H1 (cell line): ENCODE measurements at regions not wholly inside any gene's neighbourhood (a gene's known extent, or its start where the extent isn't known, plus 50 kb on each side); places are given as distances from the start of the nearest gene placed in this dataset.

ENCODE experiments used
- CTCF ChIA-PET: fragments of 300-600 bp; sonication (Branson Sonifier 250); formaldehyde crosslinking; loops from one replicate; lab custom pipeline; 2021; ENCODE audit not compliant: partially characterized antibody; lab: Charles Lee
- POLR2A ChIA-PET: fragments of 300-600 bp; sonication (Branson Sonifier 250); formaldehyde crosslinking; loops from one replicate; lab custom pipeline; 2021; ENCODE audit warnings: inconsistent platforms; ENCODE audit not compliant: partially characterized antibody; lab: Charles Lee
- DNase-seq, 2 experiments: peaks; one replicate each; pipeline versions ENCODE4 v3.0.0 to v3.0.0-alpha.2; 2010 to 2022; ENCODE audit warnings: low spot score in 2 of 2, low read depth in 1 of 2, mixed read lengths in 1 of 2
- FAIRE-seq: peaks from 2 replicates; lab custom pipeline; 2011; peaks lifted over from hg19 to GRCh38; lab: Jason Lieb, UNC
- H2AFZ ChIP-seq: 2 replicates; pipeline ENCODE4 v1.8.1; 2012; ENCODE audit warnings: low read length, inconsistent platforms
- H2AK5ac ChIP-seq: 2 replicates; pipeline ENCODE4 v1.6.1; 2013; ENCODE audit warnings: low read depth, low read length
- H2BK120ac ChIP-seq: replicated peaks from 2 replicates; pipeline ENCODE3; 2013; ENCODE audit warnings: low read depth, low read length, inconsistent platforms
- H2BK12ac ChIP-seq: 2 replicates; pipeline ENCODE4 v1.6.1; 2013; ENCODE audit warnings: low read depth, low read length
- H2BK15ac ChIP-seq: 2 replicates; pipeline ENCODE4 v1.6.1; 2013; ENCODE audit warnings: low read length
- H2BK20ac ChIP-seq: 2 replicates; pipeline ENCODE4 v1.6.1; 2013; ENCODE audit warnings: low read length
- H2BK5ac ChIP-seq: 2 replicates; pipeline ENCODE4 v1.6.1; 2013; ENCODE audit warnings: low read depth, low read length
- H3K14ac ChIP-seq: 2 replicates; pipeline ENCODE4 v1.6.1; 2013; ENCODE audit warnings: inconsistent platforms; ENCODE audit not compliant: insufficient read length
- H3K18ac ChIP-seq: 2 replicates; pipeline ENCODE4 v1.6.1; 2013; ENCODE audit warnings: low read length; ENCODE audit errors: extremely low read depth
- H3K23ac ChIP-seq: 2 replicates; pipeline ENCODE4 v1.6.1; 2013; ENCODE audit warnings: inconsistent platforms; ENCODE audit not compliant: insufficient read length
- H3K23me2 ChIP-seq: 2 replicates; pipeline ENCODE4 v1.6.1; 2013; ENCODE audit warnings: low read depth, low read length
- H3K27ac ChIP-seq: 2 replicates; pipeline ENCODE4 v1.6.1; 2011; ENCODE audit warnings: low read depth, low read length, inconsistent platforms
- H3K27me3 ChIP-seq, 4 experiments: replicated peaks in 1 of 4; 1 replicate in 1 of 4; 2 replicates in 3 of 4; pipeline versions ENCODE4 v1.6.1 to v1.8.1; 2011 to 2013; ENCODE audit warnings: low read length in 3 of 4, mild to moderate bottlenecking in 3 of 4, inconsistent platforms in 2 of 4, mixed read lengths in 2 of 4, moderate library complexity in 1 of 4; ENCODE audit not compliant: control insufficient read depth in 3 of 4, insufficient read depth in 3 of 4; ENCODE audit errors: extremely low read depth in 1 of 4
- H3K36me3 ChIP-seq, 4 experiments: 2 replicates each; pipeline versions ENCODE4 v1.6.1 to v1.8.1; 2011 to 2013; ENCODE audit warnings: mild to moderate bottlenecking in 4 of 4, low read length in 3 of 4, moderate library complexity in 2 of 4, control low read depth in 1 of 4, inconsistent platforms in 1 of 4; ENCODE audit not compliant: insufficient read depth in 4 of 4, control insufficient read depth in 2 of 4
- H3K4ac ChIP-seq: replicated peaks from 2 replicates; pipeline ENCODE3; 2013; ENCODE audit warnings: low read length, low read depth, mixed read lengths, inconsistent platforms; ENCODE audit not compliant: insufficient read length
- H3K4me1 ChIP-seq, 4 experiments: replicated peaks in 1 of 4; 1 replicate in 1 of 4; 2 replicates in 3 of 4; pipeline versions ENCODE4 v1.6.1 to v1.8.1; 2011 to 2013; ENCODE audit warnings: low read length in 3 of 4, inconsistent platforms in 2 of 4, mixed read lengths in 1 of 4; ENCODE audit not compliant: insufficient read depth in 4 of 4, control insufficient read depth in 3 of 4
- H3K4me2 ChIP-seq, 2 experiments: 2 replicates each; pipeline versions ENCODE4 v1.6.1 to v1.8.1; 2011 to 2013; ENCODE audit warnings: low read depth in 2 of 2, low read length in 2 of 2, control low read depth in 1 of 2, inconsistent platforms in 1 of 2, mild to moderate bottlenecking in 1 of 2; ENCODE audit not compliant: insufficient read depth in 1 of 2
- H3K4me3 ChIP-seq, 4 experiments: fragments of 200-600, 300-600 bp in 1 of 4; sonication (generic), shearing (Covaris generic), sonication (Bioruptor Twin) in 1 of 4; 2 replicates each; pipeline versions ENCODE4 v1.5.1 to v1.8.1; 2011 to 2016; ENCODE audit warnings: low read length in 4 of 4, low read depth in 3 of 4, control low read depth in 2 of 4, inconsistent platforms in 2 of 4, mild to moderate bottlenecking in 2 of 4, mixed read lengths in 1 of 4, moderate library complexity in 1 of 4; ENCODE audit not compliant: insufficient read depth in 2 of 4; ENCODE audit errors: extremely low read depth in 1 of 4
- H3K56ac ChIP-seq: replicated peaks from 2 replicates; pipeline ENCODE3; 2013; ENCODE audit warnings: low read depth, mild to moderate bottlenecking, mixed read lengths, low read length, inconsistent platforms; ENCODE audit not compliant: insufficient read length
- H3K79me1 ChIP-seq: 2 replicates; pipeline ENCODE4 v1.6.1; 2013; ENCODE audit warnings: low read depth, low read length, control low read depth
- H3K79me2 ChIP-seq, 2 experiments: 2 replicates each; pipeline versions ENCODE4 v1.6.1 to v1.8.1; 2012 to 2013; ENCODE audit warnings: low read length in 2 of 2, mild to moderate bottlenecking in 2 of 2, inconsistent platforms in 1 of 2; ENCODE audit not compliant: insufficient read depth in 2 of 2, control insufficient read depth in 1 of 2
- H3K9ac ChIP-seq, 4 experiments: replicated peaks in 1 of 4; 1 replicate in 1 of 4; 2 replicates in 3 of 4; pipeline versions ENCODE4 v1.6.1 to v1.8.1; 2011 to 2013; ENCODE audit warnings: low read depth in 3 of 4, low read length in 3 of 4, control low read depth in 2 of 4, mild to moderate bottlenecking in 2 of 4, moderate library complexity in 2 of 4, inconsistent platforms in 1 of 4; ENCODE audit errors: extremely low read depth in 1 of 4
- H3K9me3 ChIP-seq, 2 experiments: 2 replicates each; pipeline versions ENCODE4 v1.6.1 to v1.8.1; 2012 to 2013; ENCODE audit warnings: mild to moderate bottlenecking in 2 of 2, moderate library complexity in 2 of 2, control low read depth in 1 of 2, inconsistent platforms in 1 of 2, low read depth in 1 of 2, low read length in 1 of 2, mixed read lengths in 1 of 2; ENCODE audit not compliant: insufficient read depth in 2 of 2
- H4K20me1 ChIP-seq, 2 experiments: replicated peaks in 1 of 2; 2 replicates each; pipeline versions ENCODE3 to v1.8.1; 2011 to 2013; ENCODE audit warnings: inconsistent platforms in 2 of 2, low read length in 2 of 2, mild to moderate bottlenecking in 1 of 2; ENCODE audit not compliant: insufficient read depth in 2 of 2, control insufficient read depth in 1 of 2
- H4K5ac ChIP-seq: 2 replicates; pipeline ENCODE4 v1.6.1; 2013; ENCODE audit warnings: low read length, low read depth, mixed read lengths, inconsistent platforms; ENCODE audit not compliant: insufficient read length
- H4K8ac ChIP-seq: 2 replicates; pipeline ENCODE4 v1.8.0; 2013; ENCODE audit warnings: mild to moderate bottlenecking, moderate library complexity, low read length, inconsistent platforms; ENCODE audit not compliant: insufficient read depth; ENCODE audit errors: extremely low read depth
- H4K91ac ChIP-seq: replicated peaks from 2 replicates; pipeline ENCODE3; 2013; ENCODE audit warnings: low read length, mixed read lengths, inconsistent platforms; ENCODE audit not compliant: insufficient read length
- CBX5 ChIP-seq: fragments of 300-800, 300-1000 bp; sonication (generic); IDR thresholded peaks from 2 replicates; pipeline ENCODE4 v1.7.1; 2016; ENCODE audit warnings: antibody characterized with exemption, low read length, low read depth
- HDAC2 ChIP-seq, 2 experiments: fragments of 300-600 bp in 1 of 2; sonication (generic) in 1 of 2; IDR thresholded peaks; 2 replicates each; pipeline ENCODE4 v1.6.1; 2011 to 2012; ENCODE audit warnings: low read depth in 2 of 2, low read length in 2 of 2, mild to moderate bottlenecking in 2 of 2, moderate library complexity in 2 of 2, borderline replicate concordance in 1 of 2, inconsistent platforms in 1 of 2
- POU5F1 ChIP-seq: IDR thresholded peaks from 2 replicates; pipeline ENCODE4 v1.6.1; 2011; ENCODE audit warnings: low read depth, mild to moderate bottlenecking, low read length, moderate library complexity
- RBBP5 ChIP-seq: IDR thresholded peaks from 2 replicates; pipeline ENCODE4 v1.7.1; 2012; ENCODE audit warnings: low read depth, mild to moderate bottlenecking, inconsistent platforms, low read length, moderate library complexity, borderline replicate concordance
- TBP ChIP-seq: IDR thresholded peaks from 2 replicates; pipeline ENCODE4 v1.6.1; 2011; ENCODE audit warnings: low read depth, low read length, improper control_type of control experiment
- WGBS, 2 experiments: shearing (Covaris generic) in 1 of 2; methylation state at CpG; one replicate each; pipeline versions ENCODE4 v1.1.6 to v1.1.7; 2013 to 2015; ENCODE audit warnings: low lambda C conversion rate in 2 of 2, mixed read lengths in 2 of 2, inconsistent platforms in 1 of 2, low coverage in 1 of 2, missing lambda C conversion rate in 1 of 2; ENCODE audit not compliant: insufficient replicate concordance in 2 of 2, insufficient coverage in 1 of 2, insufficient read length in 1 of 2; ENCODE audit errors: extremely low coverage in 1 of 2, missing lambda C conversion rate in 1 of 2; 5-methylcytosine and 5-hydroxymethylcytosine counted together

GRCh38 chr11:130616573-130616972 lies 168.1 kb downstream of the ADAMTS15 start:
- FAIRE-seq, result no peak
- H2BK120ac ChIP-seq, result no peak overlapping the region

More at GRCh38 chr11:130616573-130616972, 168.1 kb downstream of the ADAMTS15 start:
- Histone ChIP-seq H4K8ac (no peak overlapping the region), H2BK15ac (no peak overlapping the region), H3K4me1 (no peaks in the 10 kb centered on the region), H3K79me1 (no peaks in the 10 kb centered on the region), H3K27ac (no peak overlapping the region), H3K79me2 (no peaks in the 10 kb centered on the region), H3K14ac (no peak overlapping the region), H2AFZ (no peak overlapping the region), H4K20me1 (no peaks in the 10 kb centered on the region), H2BK5ac (no peak overlapping the region), H3K9me3 (no peaks in the 10 kb centered on the region), H3K4ac (no peak overlapping the region), H3K23ac (no peak overlapping the region), H3K23me2 (peaks cover 3% of the 10 kb centered on the region; the same call in 1 of the 2 replicates), H3K56ac (no peak overlapping the region), H4K5ac (no peak overlapping the region), H3K36me3 (no peaks in the 10 kb centered on the region), H4K91ac (no peak overlapping the region), H2AK5ac (no peak overlapping the region), H3K4me2 (no peak overlapping the region), H2BK12ac (no peak overlapping the region), H3K9ac (no peak overlapping the region), H3K18ac (no peak overlapping the region), H3K4me3 (no peak overlapping the region), H3K27me3 (no peaks in the 10 kb centered on the region), H2BK20ac (no peak overlapping the region)
- 89% methylated on average over 3 of the region's 3 CpGs; no CpG with 5 or more reads in 1 of the 2 experiments for WGBS, 2 experiments
- ChIA-PET POLR2A (no interaction called here), CTCF (no interaction called here)
- DNase-seq, result no peak
- no peak for TF ChIP-seq POU5F1
- no peak for TF ChIP-seq RBBP5
- TF ChIP-seq TBP, result no peak
- TF ChIP-seq HDAC2 (IDR thresholded peaks at IDR 0.05; ENCODE audit: borderline replicate concordance in 1 of 2, low read depth in 2 of 2, low read length in 2 of 2), result no peak
- TF ChIP-seq CBX5, result no peak
